ENCODE measurements at regions not wholly inside any gene's neighbourhood (a gene's known extent, or its start where the extent isn't known, plus 50 kb on each side); places are given as distances from the start of the nearest gene placed in this dataset.
A peak's percentile ranks its signal among the peaks of the same experiment; 100 is the strongest.

- POLR2A ChIA-PET: no interaction called here
- ATAC-seq (no peak), DNase-seq (no peak)
- no peaks in the 10 kb centered on the region for H3K27me3 Mint-ChIP-seq
- no peaks in the 10 kb centered on the region for H3K36me3 Mint-ChIP-seq
- no peaks in the 10 kb centered on the region for H3K4me1 Mint-ChIP-seq
- no peak overlapping the region for H3K4me3 Mint-ChIP-seq
- H3K27ac Mint-ChIP-seq: no peak overlapping the region
- peaks cover 0 to 39% (median 16%) of the 10 kb centered on the region in 9 donors for H3K9me3 Mint-ChIP-seq
Measured at GRCh38 chr4:58935332-58935731, 1825.1 kb upstream of the IGFBP7 start.

- DNase-seq (no peak), ATAC-seq (no peak)
- Mint-ChIP-seq H3K27me3 (no peaks in the 10 kb centered on the region), H3K9me3 (peaks cover 0 to 31% (median 11%) of the 10 kb centered on the region in 9 donors), H3K36me3 (no peaks in the 10 kb centered on the region), H3K4me1 (no peaks in the 10 kb centered on the region), H3K27ac (no peak overlapping the region), H3K4me3 (no peak overlapping the region)
- POLR2A ChIA-PET: no interaction called here
Measured at GRCh38 chr4:58936436-58936835, 1826.3 kb upstream of the IGFBP7 start.

- Mint-ChIP-seq H3K4me3 (no peak overlapping the region), H3K4me1 (no peaks in the 10 kb centered on the region), H3K9me3 (peaks cover 0 to 28% (median 8%) of the 10 kb centered on the region in 9 donors), H3K27ac (no peak overlapping the region), H3K36me3 (no peaks in the 10 kb centered on the region), H3K27me3 (no peaks in the 10 kb centered on the region)
- no peak for DNase-seq
- ATAC-seq: no peak
- POLR2A ChIA-PET: no interaction called here
Measured at GRCh38 chr4:58940167-58940566, 1830.0 kb upstream of the IGFBP7 start.

GRCh38 chr4:58941286-58941685, 1831.1 kb upstream of the IGFBP7 start:
- H3K4me3 Mint-ChIP-seq: no peak overlapping the region
- no peak for ATAC-seq
- POLR2A ChIA-PET: no interaction called here

GRCh38 chr4:58953575-58953974, 1843.4 kb upstream of the IGFBP7 start:
- DNase-seq (no peak), ATAC-seq (no peak)
- H3K9me3 Mint-ChIP-seq: peaks cover under 1 to 48% (median 8%) of the 10 kb centered on the region in 9 donors
- no peaks in the 10 kb centered on the region for H3K4me1 Mint-ChIP-seq
- POLR2A ChIA-PET: no interaction called here
- no peak overlapping the region for H3K4me3 Mint-ChIP-seq
- no peaks in the 10 kb centered on the region for H3K27me3 Mint-ChIP-seq
- H3K36me3 Mint-ChIP-seq: no peaks in the 10 kb centered on the region
- H3K27ac Mint-ChIP-seq: no peak overlapping the region

More at GRCh38 chr4:58941286-58941685, 1831.1 kb upstream of the IGFBP7 start:
- H3K27ac Mint-ChIP-seq: no peak overlapping the region
- H3K36me3 Mint-ChIP-seq: no peaks in the 10 kb centered on the region
- H3K4me1 Mint-ChIP-seq: no peaks in the 10 kb centered on the region
- no peaks in the 10 kb centered on the region for H3K27me3 Mint-ChIP-seq
- DNase-seq: no peak
- peaks cover 0 to 21% (median 7%) of the 10 kb centered on the region in 9 donors for H3K9me3 Mint-ChIP-seq

GRCh38 chr4:58957711-58958110, 1847.5 kb upstream of the IGFBP7 start:
- Mint-ChIP-seq H3K4me1 (no peaks in the 10 kb centered on the region), H3K4me3 (no peak overlapping the region), H3K27me3 (no peaks in the 10 kb centered on the region), H3K27ac (no peak overlapping the region), H3K36me3 (no peaks in the 10 kb centered on the region), H3K9me3 (peaks cover 0 to 62% (median 8%) of the 10 kb centered on the region in 9 donors)
- DNase-seq: no peak
- POLR2A ChIA-PET: no interaction called here
- ATAC-seq: no peak

- POLR2A ChIA-PET: no interaction called here
- no peaks in the 10 kb centered on the region for H3K36me3 Mint-ChIP-seq
- DNase-seq (no peak), ATAC-seq (no peak)
- H3K27ac Mint-ChIP-seq: no peak overlapping the region
- H3K4me1 Mint-ChIP-seq: no peaks in the 10 kb centered on the region
- H3K9me3 Mint-ChIP-seq: peaks cover 0 to 34% (median 9%) of the 10 kb centered on the region in 9 donors
- H3K4me3 Mint-ChIP-seq: no peak overlapping the region
- H3K27me3 Mint-ChIP-seq: no peaks in the 10 kb centered on the region
Measured at GRCh38 chr4:58961283-58961682, 1851.1 kb upstream of the IGFBP7 start.

GRCh38 chr4:58961925-58962324, 1851.7 kb upstream of the IGFBP7 start:
- no peaks in the 10 kb centered on the region for H3K27me3 Mint-ChIP-seq
- no peak overlapping the region for H3K27ac Mint-ChIP-seq
- POLR2A ChIA-PET: no interaction called here
- no peak overlapping the region for H3K4me3 Mint-ChIP-seq
- H3K9me3 Mint-ChIP-seq: peaks cover 0 to 28% (median 9%) of the 10 kb centered on the region in 9 donors
- DNase-seq: no peak
- ATAC-seq: no peak
- H3K36me3 Mint-ChIP-seq: no peaks in the 10 kb centered on the region
- H3K4me1 Mint-ChIP-seq: no peaks in the 10 kb centered on the region

- Mint-ChIP-seq H3K27me3 (no peaks in the 10 kb centered on the region), H3K27ac (no peak overlapping the region), H3K4me1 (no peaks in the 10 kb centered on the region), H3K9me3 (peaks cover 0 to 26% (median 9%) of the 10 kb centered on the region in 9 donors), H3K36me3 (no peaks in the 10 kb centered on the region), H3K4me3 (no peak overlapping the region)
- ATAC-seq: no peak
- POLR2A ChIA-PET: no interaction called here
- no peak for DNase-seq
Measured at GRCh38 chr4:58962424-58962823, 1852.2 kb upstream of the IGFBP7 start.

- no peaks in the 10 kb centered on the region for H3K36me3 Mint-ChIP-seq
- no peak overlapping the region for H3K27ac Mint-ChIP-seq
- peaks cover 0 to 11% (median 4%) of the 10 kb centered on the region in 9 donors for H3K9me3 Mint-ChIP-seq
- no peak overlapping the region for H3K4me3 Mint-ChIP-seq
- no peaks in the 10 kb centered on the region for H3K4me1 Mint-ChIP-seq
- POLR2A ChIA-PET: no interaction called here
- H3K27me3 Mint-ChIP-seq: no peaks in the 10 kb centered on the region
- no peak for DNase-seq
- no peak for ATAC-seq
Measured at GRCh38 chr4:58981828-58982227, 1871.6 kb upstream of the IGFBP7 start.

- POLR2A ChIA-PET: no interaction called here
- DNase-seq (no peak), ATAC-seq (no peak)
- Mint-ChIP-seq H3K9me3 (peaks cover 3 to 21% (median 8%) of the 10 kb centered on the region in 9 donors), H3K36me3 (peaks cover 0 to 9% (median 0%) of the 10 kb centered on the region in 3 donors), H3K4me1 (no peaks in the 10 kb centered on the region), H3K4me3 (no peak overlapping the region), H3K27me3 (no peaks in the 10 kb centered on the region), H3K27ac (peak overlapping the region in 1 of 10 donors; percentile 71)
Measured at GRCh38 chr4:58983887-58984286, 1873.7 kb upstream of the IGFBP7 start.

- no peaks in the 10 kb centered on the region for H3K4me1 Mint-ChIP-seq
- POLR2A ChIA-PET: no interaction called here
- no peak overlapping the region for H3K4me3 Mint-ChIP-seq
- H3K27ac Mint-ChIP-seq: no peak overlapping the region
- ATAC-seq (no peak), DNase-seq (no peak)
- H3K27me3 Mint-ChIP-seq: no peaks in the 10 kb centered on the region
- peaks cover 6 to 40% (median 11%) of the 10 kb centered on the region in 9 donors for H3K9me3 Mint-ChIP-seq
- no peaks in the 10 kb centered on the region for H3K36me3 Mint-ChIP-seq
Measured at GRCh38 chr4:59002148-59002547, 1892.0 kb upstream of the IGFBP7 start.

GRCh38 chr4:59024257-59024656, 1914.1 kb upstream of the IGFBP7 start:
- peaks cover 0 to 22% (median 12%) of the 10 kb centered on the region in 9 donors for H3K9me3 Mint-ChIP-seq
- peaks cover 0 to 4% (median 0%) of the 10 kb centered on the region in 3 donors for H3K36me3 Mint-ChIP-seq
- ATAC-seq (no peak), DNase-seq (no peak)
- H3K27me3 Mint-ChIP-seq: no peaks in the 10 kb centered on the region
- H3K4me1 Mint-ChIP-seq: no peaks in the 10 kb centered on the region
- H3K27ac Mint-ChIP-seq: no peak overlapping the region
- H3K4me3 Mint-ChIP-seq: no peak overlapping the region
- POLR2A ChIA-PET: no interaction called here

- no peak overlapping the region for H3K27ac Mint-ChIP-seq
- no peak for ATAC-seq
- peaks cover 0 to 14% (median 7%) of the 10 kb centered on the region in 9 donors for H3K9me3 Mint-ChIP-seq
- H3K4me1 Mint-ChIP-seq: no peaks in the 10 kb centered on the region
- H3K27me3 Mint-ChIP-seq: no peaks in the 10 kb centered on the region
- peaks cover 0 to 2% (median 0%) of the 10 kb centered on the region in 3 donors for H3K36me3 Mint-ChIP-seq
- no peak overlapping the region for H3K4me3 Mint-ChIP-seq
- POLR2A ChIA-PET: no interaction called here
- DNase-seq: no peak
Measured at GRCh38 chr4:59037812-59038211, 1927.6 kb upstream of the IGFBP7 start.
